Cardiac fibroblast (primary cell): ENCODE measurements at regions not wholly inside any gene's neighbourhood (a gene's known extent, or its start where the extent isn't known, plus 50 kb on each side); places are given as distances from the start of the nearest gene placed in this dataset.
"Not testable (repeated sequence)": the region's sequence is repeated elsewhere in the genome, so short reads cannot be mapped to it uniquely, and the experiment has no call there.

ENCODE experiments used
- DNase-seq, 2 donors: peaks; one replicate each; pipeline versions ENCODE4 v3.0.0 to v3.0.0-alpha.2; 2010; ENCODE audit warnings: low read depth in 2 of 2
- H3K4me3 ChIP-seq, 2 donors: replicated peaks in 1 of 2; 1 replicate in 1 of 2; 2 replicates in 1 of 2; pipeline ENCODE4 v1.5.1; 2011; ENCODE audit warnings: low read depth in 2 of 2, low read length in 2 of 2, mild to moderate bottlenecking in 2 of 2, moderate library complexity in 1 of 2
- TF ChIP-seq, protein P1 (sequence below): IDR thresholded peaks from one replicate; pipeline ENCODE4 v1.5.1; 2011; ENCODE audit warnings: low read depth, mild to moderate bottlenecking, low read length, inconsistent platforms

DNA sequence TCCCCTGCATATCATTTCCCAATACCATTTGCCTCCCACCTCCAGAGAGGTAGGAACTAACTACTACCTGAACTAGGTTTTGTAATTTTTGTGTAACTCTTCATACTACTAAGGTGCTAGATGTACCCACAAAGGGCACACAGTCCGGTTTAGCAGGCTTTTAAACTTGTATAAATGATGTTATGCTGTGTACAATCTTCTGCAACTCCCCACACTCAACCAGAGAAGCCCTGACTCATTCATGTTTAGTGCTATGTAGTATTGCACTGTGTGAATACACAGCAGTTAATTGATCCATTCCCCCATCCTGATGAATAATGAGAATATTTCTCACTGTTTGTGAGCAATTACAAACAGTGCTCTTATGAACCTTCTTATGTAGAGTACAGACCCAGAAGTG is 285.6 kb downstream of the SMAD2 start:
- TF ChIP-seq, protein P1, sequence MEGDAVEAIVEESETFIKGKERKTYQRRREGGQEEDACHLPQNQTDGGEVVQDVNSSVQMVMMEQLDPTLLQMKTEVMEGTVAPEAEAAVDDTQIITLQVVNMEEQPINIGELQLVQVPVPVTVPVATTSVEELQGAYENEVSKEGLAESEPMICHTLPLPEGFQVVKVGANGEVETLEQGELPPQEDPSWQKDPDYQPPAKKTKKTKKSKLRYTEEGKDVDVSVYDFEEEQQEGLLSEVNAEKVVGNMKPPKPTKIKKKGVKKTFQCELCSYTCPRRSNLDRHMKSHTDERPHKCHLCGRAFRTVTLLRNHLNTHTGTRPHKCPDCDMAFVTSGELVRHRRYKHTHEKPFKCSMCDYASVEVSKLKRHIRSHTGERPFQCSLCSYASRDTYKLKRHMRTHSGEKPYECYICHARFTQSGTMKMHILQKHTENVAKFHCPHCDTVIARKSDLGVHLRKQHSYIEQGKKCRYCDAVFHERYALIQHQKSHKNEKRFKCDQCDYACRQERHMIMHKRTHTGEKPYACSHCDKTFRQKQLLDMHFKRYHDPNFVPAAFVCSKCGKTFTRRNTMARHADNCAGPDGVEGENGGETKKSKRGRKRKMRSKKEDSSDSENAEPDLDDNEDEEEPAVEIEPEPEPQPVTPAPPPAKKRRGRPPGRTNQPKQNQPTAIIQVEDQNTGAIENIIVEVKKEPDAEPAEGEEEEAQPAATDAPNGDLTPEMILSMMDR = no peak
- no peak for DNase-seq
- H3K4me3 ChIP-seq = no peak overlapping the region

DNA sequence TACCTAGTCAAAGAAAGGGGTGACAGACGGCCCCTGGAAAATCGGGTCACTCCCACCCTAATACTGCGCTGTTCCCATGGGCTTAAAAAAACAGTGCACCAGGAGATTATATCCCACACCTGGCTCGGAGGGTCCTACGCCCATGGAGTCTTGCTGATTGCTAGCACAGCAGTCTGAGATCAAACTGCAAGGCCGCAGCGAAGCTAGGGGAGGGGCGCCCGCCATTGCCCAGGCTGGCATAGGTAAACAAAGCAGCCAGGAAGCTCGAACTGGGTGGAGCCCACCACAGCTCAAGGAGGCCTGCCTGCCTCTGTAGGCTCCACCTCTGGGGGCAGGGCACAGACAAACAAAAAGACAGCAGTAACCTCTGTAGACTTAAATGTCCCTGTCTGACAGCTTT is 292.9 kb downstream of the SMAD2 start:
- DNase-seq, H3K4me3 ChIP-seq: not testable (repeated sequence)

DNA sequence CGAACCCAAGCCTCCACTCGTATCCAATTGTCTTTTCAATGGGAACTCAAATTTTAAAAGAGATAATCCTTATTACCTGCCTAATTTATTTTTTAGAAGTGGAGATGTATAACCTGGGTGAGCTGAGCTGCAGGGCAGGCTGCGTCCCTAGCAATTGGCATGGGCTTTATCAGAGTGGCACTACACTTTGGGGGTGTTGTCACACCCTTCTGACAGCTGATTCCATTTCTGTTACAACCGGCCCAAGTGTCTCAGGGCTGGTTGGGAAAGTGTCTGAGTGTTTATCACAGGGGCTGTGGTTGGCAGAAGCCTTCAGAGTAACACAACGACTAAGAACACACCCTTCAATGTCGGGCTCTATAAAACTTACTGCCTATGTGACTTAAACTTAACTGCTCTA is 295.0 kb downstream of the SMAD2 start:
- TF ChIP-seq, protein P1 = no peak
- no peak for DNase-seq
- H3K4me3 ChIP-seq = no peak overlapping the region

DNA sequence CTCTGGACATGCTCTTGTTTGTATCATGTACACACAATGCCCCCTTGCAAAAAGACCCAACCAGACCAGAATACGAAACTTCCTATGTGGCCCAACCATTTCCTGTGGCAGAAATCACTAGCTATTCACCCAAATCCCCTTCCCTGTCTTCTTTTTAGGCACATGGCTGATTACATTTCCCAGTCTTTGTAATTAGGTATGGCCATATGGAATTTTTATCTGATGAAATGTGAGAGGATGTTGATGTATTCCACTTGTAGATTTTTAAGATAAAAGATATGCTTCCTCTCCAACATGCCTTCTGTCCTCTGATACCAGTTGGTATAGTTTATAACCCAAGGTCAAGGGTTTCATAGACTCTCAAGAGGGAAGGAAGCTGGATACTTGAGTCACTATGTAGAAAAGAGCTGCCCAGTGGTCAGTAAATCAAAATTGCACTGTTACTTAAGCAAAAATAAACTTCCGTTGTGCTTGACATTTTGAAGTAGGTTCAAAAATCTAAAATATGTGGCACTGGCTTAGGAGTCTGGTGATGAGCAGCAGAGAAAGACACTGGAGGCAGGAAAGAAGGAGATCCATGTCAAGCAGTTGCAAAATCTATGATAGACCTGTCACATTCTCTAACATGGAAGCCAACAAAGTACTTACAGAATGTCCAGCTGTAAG is 297.4 kb downstream of the SMAD2 start:
- no peak overlapping the region for H3K4me3 ChIP-seq
- no peak for DNase-seq
- TF ChIP-seq, protein P1 = no peak

DNA sequence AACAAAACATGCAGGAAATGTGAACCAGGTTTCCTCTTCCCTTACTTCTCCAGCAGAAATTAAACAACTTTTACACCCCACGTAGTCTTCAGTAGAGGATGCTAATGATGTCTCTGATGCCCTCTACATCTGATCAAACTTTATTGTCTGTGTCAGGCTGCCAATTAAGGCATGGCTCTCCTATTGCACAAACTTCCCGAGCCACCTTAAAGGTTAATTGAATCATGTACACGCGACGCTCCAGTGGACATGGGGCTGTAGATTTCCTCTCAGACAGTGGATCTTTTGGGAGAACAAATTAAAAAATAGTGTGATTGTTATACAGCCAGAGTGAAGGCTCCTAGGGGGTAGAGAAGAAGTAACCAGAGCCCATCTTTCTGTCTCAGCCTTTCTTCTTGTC is 301.6 kb downstream of the SMAD2 start:
- no peak for DNase-seq
- no peak overlapping the region for H3K4me3 ChIP-seq
- TF ChIP-seq, protein P1 = no peak

DNA sequence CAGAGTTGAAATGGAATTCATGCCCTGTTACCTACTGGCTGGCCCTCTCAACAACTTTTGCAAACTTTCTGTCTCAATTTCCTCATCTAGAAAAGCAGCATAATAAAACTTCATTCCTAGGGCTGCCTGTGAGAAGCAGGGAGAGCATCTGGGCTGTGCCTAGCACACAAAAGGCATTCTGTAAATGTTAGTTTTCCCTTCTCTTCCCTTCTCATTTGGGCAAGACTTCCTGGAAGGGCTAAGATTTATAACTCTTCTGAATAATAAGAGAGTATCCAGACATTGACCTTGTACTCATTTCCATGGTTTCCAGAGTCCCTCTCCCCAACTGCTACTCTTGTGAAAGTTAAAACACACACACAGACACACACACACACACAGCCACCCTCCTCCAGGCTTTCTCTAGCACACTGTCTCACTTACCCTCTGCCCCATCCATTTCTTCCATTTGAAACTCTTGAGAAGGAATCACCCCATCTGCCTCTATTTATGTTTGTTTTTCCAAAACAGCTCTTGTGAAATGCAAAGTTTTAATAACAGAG is 302.1 kb downstream of the SMAD2 start:
- TF ChIP-seq, protein P1 = no peak
- no peak for DNase-seq

DNA sequence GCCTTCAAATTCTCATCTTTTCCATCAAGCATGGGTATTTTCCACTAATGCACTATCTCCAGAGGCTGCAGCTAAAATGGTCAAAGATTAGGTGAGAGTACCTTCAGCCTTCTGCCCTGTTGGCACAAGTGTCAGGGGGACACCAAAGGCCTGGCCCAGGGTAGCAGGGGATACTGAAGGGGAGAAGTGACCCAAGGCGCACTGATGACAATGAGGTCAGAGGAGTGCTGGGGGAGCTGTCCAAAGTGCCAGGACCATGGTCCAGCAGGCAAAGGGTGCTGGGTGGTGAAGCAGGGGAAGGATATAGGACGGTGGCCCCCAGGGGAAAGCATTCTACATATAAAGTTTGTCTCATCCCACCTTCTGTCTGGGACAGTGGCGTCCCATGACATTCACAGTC is 303.4 kb downstream of the SMAD2 start:
- TF ChIP-seq, protein P1 = no peak
- DNase-seq = no peak
- H3K4me3 ChIP-seq = no peak overlapping the region

More for the DNA sequence above, 302.1 kb downstream of the SMAD2 start:
- no peak overlapping the region for H3K4me3 ChIP-seq
